ENCODE measurements at regions not wholly inside any gene's neighbourhood (a gene's known extent, or its start where the extent isn't known, plus 50 kb on each side); places are given as distances from the start of the nearest gene placed in this dataset.
"Not testable (repeated sequence)": the region's sequence is repeated elsewhere in the genome, so short reads cannot be mapped to it uniquely, and the experiment has no call there.

DNA sequence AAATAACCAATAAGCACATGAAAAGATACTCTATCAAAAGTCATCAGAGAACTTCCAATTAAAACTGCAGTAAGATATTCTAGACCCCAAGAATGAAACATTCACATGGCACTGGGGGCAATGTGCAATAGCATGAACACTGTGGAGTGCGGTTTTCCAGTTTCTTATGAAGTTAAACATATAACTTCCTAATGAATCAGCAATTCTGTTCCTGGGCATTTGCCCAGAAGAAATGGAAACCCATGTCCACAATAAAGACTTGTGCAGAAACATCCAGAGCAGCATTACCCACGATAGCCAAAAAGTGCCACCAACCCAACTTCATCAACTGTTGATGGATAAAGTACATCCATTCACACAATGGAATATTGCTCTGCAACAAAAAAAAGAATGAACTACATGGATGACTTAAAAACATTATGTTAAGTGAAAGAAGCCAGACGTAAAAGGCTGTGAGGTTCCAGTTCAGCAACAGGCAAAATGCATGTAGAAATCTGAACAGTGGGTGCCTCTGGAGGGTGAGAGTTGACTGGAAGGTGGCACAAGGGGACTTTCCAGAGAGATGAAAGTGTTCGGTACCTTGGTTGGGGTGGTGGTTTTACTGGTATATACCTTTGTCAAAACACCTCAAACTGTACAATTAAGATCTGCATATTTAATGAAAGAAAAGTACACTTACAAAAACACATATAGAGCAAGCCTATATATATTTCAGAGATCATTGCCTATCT is 207.2 kb upstream of the ECI2 start:
- no peak for DNase-seq (ENCODE audit: extremely low spot score)
- CTCF ChIA-PET = no interaction called here
- POLR2A ChIA-PET = no interaction called here
- TF ChIP-seq, protein P1, sequence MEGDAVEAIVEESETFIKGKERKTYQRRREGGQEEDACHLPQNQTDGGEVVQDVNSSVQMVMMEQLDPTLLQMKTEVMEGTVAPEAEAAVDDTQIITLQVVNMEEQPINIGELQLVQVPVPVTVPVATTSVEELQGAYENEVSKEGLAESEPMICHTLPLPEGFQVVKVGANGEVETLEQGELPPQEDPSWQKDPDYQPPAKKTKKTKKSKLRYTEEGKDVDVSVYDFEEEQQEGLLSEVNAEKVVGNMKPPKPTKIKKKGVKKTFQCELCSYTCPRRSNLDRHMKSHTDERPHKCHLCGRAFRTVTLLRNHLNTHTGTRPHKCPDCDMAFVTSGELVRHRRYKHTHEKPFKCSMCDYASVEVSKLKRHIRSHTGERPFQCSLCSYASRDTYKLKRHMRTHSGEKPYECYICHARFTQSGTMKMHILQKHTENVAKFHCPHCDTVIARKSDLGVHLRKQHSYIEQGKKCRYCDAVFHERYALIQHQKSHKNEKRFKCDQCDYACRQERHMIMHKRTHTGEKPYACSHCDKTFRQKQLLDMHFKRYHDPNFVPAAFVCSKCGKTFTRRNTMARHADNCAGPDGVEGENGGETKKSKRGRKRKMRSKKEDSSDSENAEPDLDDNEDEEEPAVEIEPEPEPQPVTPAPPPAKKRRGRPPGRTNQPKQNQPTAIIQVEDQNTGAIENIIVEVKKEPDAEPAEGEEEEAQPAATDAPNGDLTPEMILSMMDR (IDR thresholded peaks at IDR 0.05; ENCODE audit: control extremely low read depth, extremely low read depth, low read depth, missing control alignments) = no peak

GRCh38 chr6:4341078-4341797 is 205.9 kb upstream of the ECI2 start:
- ChIA-PET POLR2A (no interaction called here), CTCF (no interaction called here)
- DNase-seq (ENCODE audit: extremely low spot score) = no peak
- TF ChIP-seq, protein P1 (IDR thresholded peaks at IDR 0.05; ENCODE audit: control extremely low read depth, extremely low read depth, low read depth, missing control alignments) = no peak

DNA sequence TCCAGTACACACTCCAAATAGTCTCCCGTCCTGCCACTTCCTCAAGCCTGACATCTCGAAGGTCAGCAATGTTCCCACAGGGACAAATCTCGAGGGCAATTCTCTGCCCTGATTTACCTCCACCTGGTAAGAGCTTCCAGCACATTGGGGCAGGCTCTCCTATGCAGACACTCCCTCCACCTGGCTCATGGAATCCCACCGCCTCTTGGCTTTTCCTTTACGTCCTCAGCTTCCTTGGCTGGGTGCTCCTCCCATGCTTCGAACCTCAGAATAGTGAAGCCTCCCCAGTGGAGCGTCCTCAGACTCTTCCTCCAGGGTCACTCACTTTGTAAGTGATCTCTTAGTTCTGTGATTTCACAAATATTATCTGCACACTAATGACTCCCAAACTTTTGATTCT is 205.2 kb upstream of the ECI2 start:
- ChIA-PET CTCF (no interaction called here), POLR2A (no interaction called here)
- TF ChIP-seq, protein P1 (IDR thresholded peaks at IDR 0.05; ENCODE audit: control extremely low read depth, extremely low read depth, low read depth, missing control alignments) = no peak
- no peak for DNase-seq (ENCODE audit: extremely low spot score)

DNA sequence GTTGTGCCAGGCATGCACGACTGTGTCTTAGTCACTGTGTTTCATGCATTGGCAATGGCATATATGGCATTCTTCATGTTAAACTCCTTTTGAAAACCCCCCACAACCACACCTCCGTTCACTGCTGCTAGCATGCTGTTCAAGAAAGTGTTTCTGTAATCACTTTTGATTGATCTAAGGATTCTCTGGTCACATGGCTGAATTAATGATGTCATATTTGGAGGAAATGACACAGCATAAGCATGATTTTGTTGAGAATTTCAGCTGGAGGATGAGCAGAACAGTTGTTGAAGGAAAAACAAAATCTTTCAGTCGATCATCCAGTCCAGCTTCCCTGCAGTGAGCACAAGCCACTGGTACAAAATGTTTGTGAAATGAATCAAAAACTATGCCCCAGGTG is 203.5 kb upstream of the ECI2 start:
- TF ChIP-seq, protein P1 (IDR thresholded peaks at IDR 0.05; ENCODE audit: control extremely low read depth, extremely low read depth, low read depth, missing control alignments) = no peak
- ChIA-PET CTCF (no interaction called here), POLR2A (no interaction called here)
- no peak for DNase-seq (ENCODE audit: extremely low spot score)

DNA sequence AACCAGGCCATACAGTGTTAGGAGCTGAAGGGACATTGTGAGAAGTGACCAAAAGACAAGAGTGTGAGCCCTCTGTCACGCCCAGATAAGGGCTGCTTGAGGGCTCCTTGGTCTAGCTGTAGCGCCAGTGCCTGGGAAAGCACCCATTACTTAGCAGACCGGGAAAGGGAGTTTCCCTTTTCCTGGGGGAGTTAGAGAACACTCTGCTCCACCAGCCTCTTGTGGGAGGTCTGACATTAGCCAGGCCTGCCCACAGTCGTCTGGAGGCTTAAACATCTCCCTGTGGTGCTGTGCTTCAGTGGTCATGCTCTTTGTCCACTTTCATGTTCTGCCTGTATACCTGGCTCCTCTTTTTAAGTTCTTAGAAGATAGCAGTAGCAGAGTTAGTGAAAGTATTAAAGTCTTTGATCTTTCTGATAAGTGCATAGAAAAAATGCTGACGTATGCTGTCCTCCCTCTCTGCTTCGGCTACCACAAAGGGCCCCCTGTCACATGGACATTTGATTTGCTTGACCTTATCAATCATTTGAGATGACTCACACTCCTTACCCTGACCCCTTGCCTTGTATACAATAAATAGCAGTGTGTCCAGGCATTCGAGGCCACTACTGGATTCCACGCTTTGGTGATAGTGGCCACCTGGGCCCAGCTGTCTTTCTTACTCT is 201.5 kb upstream of the ECI2 start:
- TF ChIP-seq, protein P1 (IDR thresholded peaks at IDR 0.05; ENCODE audit: control extremely low read depth, extremely low read depth, low read depth, missing control alignments) = no peak
- POLR2A ChIA-PET = no interaction called here
- no peak for DNase-seq (ENCODE audit: extremely low spot score)
- CTCF ChIA-PET = interaction anchor here (1.1 kb wide), 1 partner anchor 8 kb away, joined by 3 read pairs; no protein-coding TSS in a partner anchor

DNA sequence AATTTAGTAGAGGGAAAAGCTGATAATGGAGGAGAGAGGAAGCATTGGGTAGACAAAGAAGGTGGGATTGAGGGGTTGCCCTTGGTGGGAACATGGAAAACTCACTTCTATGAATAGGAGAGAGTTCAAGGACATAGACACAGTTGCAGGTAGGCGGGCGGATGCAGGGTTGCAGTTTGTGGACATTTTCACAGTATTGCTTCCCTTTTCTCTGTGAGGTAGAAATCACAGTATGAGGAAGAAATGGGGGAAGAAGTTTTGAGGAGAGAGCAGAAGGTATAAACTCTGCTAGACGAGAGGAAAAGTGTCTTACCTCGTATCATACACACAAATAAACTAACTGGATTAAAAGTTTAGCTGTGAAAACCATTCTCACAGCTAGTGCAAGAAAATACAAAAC is 200.7 kb upstream of the ECI2 start:
- TF ChIP-seq, protein P1 (IDR thresholded peaks at IDR 0.05; ENCODE audit: control extremely low read depth, extremely low read depth, low read depth, missing control alignments) = no peak
- ChIA-PET POLR2A (no interaction called here), CTCF (interaction anchor here (1.1 kb wide), 1 partner anchor 9 kb away, joined by 3 read pairs; no protein-coding TSS in a partner anchor)
- no peak for DNase-seq (ENCODE audit: extremely low spot score)

- POLR2A ChIA-PET; CTCF ChIA-PET; DNase-seq (ENCODE audit: extremely low spot score): not testable (repeated sequence)
Measured at GRCh38 chr6:4334158-4334740, 198.9 kb upstream of the ECI2 start.

All from GM10248 (cell line).